GM19328 (cell line): ENCODE measurements at regions not wholly inside any gene's neighbourhood (a gene's known extent, or its start where the extent isn't known, plus 50 kb on each side); places are given as distances from the start of the nearest gene placed in this dataset.

Experiments used
- ATAC-seq: cut with Tn5 transposase; IDR thresholded peaks from one replicate; pipeline ENCODE4 v1.9.1; 2021; ENCODE audit warnings: mild to moderate bottlenecking, moderate library complexity; ENCODE audit not compliant: unreplicated experiment

- ATAC-seq = no peak
Measured at GRCh38 chr9:85430659-85431338, 311.0 kb downstream of the AGTPBP1 start.

- ATAC-seq = no peak
Measured at GRCh38 chr9:85428230-85428629, 313.5 kb downstream of the AGTPBP1 start.

DNA sequence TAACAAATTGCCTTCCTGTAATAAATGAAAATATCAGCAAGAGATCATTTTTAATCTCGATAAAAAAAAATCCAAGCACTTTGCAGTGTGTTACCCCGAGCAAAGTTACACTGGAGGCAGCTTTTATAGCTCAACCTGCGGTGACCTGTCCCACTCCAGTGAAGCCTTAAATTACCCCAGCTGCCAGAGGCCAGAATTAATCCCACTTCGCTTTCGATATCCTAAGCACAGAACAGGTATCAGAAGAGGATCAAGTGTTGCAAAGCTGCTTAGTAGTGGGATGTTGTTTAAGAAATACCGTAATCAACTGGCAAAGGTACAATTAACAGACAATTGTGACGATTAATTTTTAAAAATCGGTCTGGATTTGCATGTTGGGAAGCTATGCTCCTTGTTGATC lies 314.0 kb downstream of the AGTPBP1 start:
- ATAC-seq = no peak

DNA sequence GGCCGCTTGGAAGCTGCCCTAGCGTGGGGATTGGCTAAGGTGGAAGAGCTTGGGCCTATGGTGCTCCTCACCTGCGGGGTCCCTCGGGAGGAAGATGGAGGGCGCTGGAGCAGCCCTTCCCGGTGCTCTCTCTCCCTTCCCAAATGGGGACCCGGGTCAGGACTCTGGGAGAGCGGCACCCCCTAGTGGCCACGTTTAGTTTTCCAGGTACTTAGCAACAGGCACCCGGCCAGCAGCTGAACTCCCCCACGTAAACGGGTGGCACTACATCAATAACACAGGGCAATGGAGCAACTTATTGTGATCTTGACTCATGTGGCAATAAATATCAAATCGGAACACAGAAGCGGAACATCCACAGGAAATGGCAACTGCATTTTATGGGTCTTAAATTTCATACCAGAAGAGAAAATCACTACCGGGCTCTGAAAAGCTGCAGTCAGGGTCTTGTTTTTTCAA lies 316.6 kb downstream of the AGTPBP1 start:
- ATAC-seq = no peak

GRCh38 chr9:85423422-85423821 lies 318.3 kb downstream of the AGTPBP1 start:
- no peak for ATAC-seq

GRCh38 chr9:85421641-85422040 lies 320.1 kb downstream of the AGTPBP1 start:
- ATAC-seq = no peak

DNA sequence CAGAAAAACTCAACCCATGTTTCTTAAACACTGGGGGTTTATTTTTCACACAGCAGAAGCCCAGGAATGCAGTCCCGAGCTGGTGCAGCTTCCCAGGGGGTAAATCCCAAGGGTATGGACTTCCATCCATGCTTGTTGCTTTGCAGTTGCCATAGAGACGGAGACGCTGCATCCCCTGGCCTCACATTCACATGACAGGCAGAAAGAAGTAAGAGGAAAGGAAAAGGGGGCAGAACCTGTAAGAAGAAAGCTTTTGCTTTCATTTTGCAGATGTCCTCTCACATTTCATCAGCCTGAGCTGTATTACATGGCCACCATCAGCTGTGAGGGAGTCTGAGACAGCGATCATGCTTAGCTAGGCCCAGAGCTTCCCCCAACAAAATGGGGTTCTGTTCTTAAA lies 321.0 kb downstream of the AGTPBP1 start:
- ATAC-seq = no peak

- no peak for ATAC-seq
Measured at GRCh38 chr9:85417674-85418073, 324.1 kb downstream of the AGTPBP1 start.

GRCh38 chr9:85416715-85417114 lies 325.0 kb downstream of the AGTPBP1 start:
- ATAC-seq = no peak

- ATAC-seq = no peak
Measured at GRCh38 chr9:85414390-85414789, 327.4 kb downstream of the AGTPBP1 start.

GRCh38 chr9:85408494-85408893 lies 333.3 kb downstream of the AGTPBP1 start:
- ATAC-seq = no peak

- no peak for ATAC-seq
Measured at GRCh38 chr9:85405566-85405950, 336.2 kb downstream of the AGTPBP1 start.

- no peak for ATAC-seq
Measured at GRCh38 chr9:85404911-85405565, 336.7 kb downstream of the AGTPBP1 start.

- ATAC-seq = no peak
Measured at GRCh38 chr9:85402551-85402950, 339.2 kb downstream of the AGTPBP1 start.

GRCh38 chr9:85401998-85402397 lies 339.8 kb downstream of the AGTPBP1 start:
- ATAC-seq = no peak

GRCh38 chr9:85397005-85397404 lies 344.7 kb downstream of the AGTPBP1 start:
- ATAC-seq = no peak

- no peak for ATAC-seq
Measured at GRCh38 chr9:85392260-85392659, 349.5 kb downstream of the AGTPBP1 start.

DNA sequence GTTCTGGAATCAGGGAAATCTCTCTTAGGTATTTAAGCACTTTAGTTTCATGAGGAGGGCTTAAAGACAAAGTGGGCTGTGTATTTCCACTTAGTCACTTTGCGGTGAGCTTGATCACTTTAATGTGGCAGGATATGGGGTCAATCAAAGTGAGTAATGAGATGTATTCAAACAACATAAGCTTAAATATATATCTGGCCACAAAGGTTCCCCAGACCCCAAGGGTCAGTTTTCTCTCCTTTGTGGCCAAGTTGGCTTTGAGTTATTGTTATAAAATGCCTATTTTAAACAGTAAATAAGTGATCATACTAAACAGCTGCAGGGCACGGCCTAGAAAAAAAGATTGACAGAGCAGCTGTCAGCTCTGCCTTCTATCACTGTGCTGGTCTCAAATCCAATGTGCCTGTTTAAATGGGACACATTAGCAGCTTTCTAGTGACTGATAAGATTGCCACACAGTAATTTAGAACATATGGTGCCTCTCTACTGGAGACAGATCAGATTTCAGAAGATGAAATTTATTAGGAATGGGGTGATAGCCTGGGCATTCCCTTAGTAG lies 363.9 kb downstream of the AGTPBP1 start:
- no peak for ATAC-seq

GRCh38 chr9:85368781-85369180 lies 373.0 kb downstream of the AGTPBP1 start:
- ATAC-seq = no peak

GRCh38 chr9:85359161-85359560 lies 382.6 kb downstream of the AGTPBP1 start:
- ATAC-seq = no peak

DNA sequence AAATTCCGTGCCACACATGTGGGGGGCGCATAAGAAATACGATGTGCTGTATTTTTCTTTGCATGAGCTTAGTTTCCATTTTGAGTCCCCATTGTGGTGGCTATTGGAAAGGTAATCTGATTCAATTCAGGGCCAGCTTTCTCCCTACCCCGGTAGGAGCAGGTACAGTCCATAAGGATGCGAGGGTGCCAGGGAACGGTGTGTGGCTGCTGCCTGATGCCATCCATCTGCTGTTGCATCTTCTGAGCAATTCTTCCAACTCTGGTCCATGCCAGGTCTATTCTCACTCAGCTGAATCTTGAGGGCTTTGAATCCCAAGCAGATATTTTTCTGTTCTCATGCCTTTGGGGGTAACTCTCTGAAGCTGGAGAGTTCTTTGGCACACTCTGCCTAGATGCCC lies 392.7 kb downstream of the AGTPBP1 start:
- no peak for ATAC-seq

DNA sequence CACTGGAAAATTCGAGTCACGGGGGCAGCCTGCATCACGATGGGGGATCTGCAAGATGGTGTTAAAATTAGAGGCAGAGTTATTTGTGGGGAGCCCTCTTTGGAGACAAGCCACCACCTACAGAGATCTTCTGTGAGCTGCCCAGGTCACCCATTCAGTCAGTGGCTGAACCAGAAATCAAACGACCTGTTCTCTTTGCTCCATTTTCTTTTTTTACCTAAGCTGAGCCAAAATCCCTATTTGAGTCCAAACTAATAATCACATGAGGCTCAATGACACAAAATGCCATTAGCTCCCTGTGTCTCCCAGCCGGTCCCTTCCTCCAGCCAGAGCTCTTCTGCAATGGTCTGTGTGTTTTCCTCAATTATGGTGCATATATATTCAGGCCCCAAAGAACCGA lies 394.2 kb downstream of the AGTPBP1 start:
- no peak for ATAC-seq
